B cell (primary cell): ENCODE measurements at regions not wholly inside any gene's neighbourhood (a gene's known extent, or its start where the extent isn't known, plus 50 kb on each side); places are given as distances from the start of the nearest gene placed in this dataset.

Experiments
- ATAC-seq: fragments of 200-7000 bp; cut with Tn5 transposase; one replicate; pipeline ENCODE4 v1.10.0; 2021; ENCODE audit warnings: low read depth, mild to moderate bottlenecking, moderate number of reproducible peaks, moderate library complexity
- CTCF ChIA-PET: fragments of 350-600 bp; sonication (Branson Sonifier 250); formaldehyde crosslinking; loops from one replicate; lab custom pipeline; 2021; ENCODE audit warnings: antibody characterized with exemption, inconsistent platforms; lab: Charles Lee
- POLR2A ChIA-PET: fragments of 350-600 bp; sonication (Branson Sonifier 250); formaldehyde crosslinking; loops from one replicate; lab custom pipeline; 2021; ENCODE audit warnings: antibody characterized with exemption; lab: Charles Lee
- DNase-seq: peaks from one replicate; pipeline ENCODE4 v3.0.0; 2013
- H2AFZ ChIP-seq: 2 replicates; pipeline ENCODE4 v1.6.1; 2012; ENCODE audit warnings: mild to moderate bottlenecking, low read depth, low read length; ENCODE audit not compliant: insufficient read depth, poor library complexity, severe bottlenecking
- H3K27ac ChIP-seq, 2 donors: 1 replicate in 1 of 2; 2 replicates in 1 of 2; pipeline ENCODE4 v1.5.1; 2012 to 2013; ENCODE audit warnings: low read length in 2 of 2, mild to moderate bottlenecking in 2 of 2, moderate library complexity in 1 of 2
- H3K27me3 ChIP-seq, 4 experiments: fragments of 200-600 bp in 1 of 4; sonication (generic) in 1 of 4; replicated peaks in 1 of 4; 1 replicate in 2 of 4; 2 replicates in 2 of 4; pipeline versions ENCODE4 v1.6.1 to v1.7.0; 2013 to 2016; ENCODE audit warnings: low read length in 3 of 4, mild to moderate bottlenecking in 2 of 4, mixed read lengths in 1 of 4, moderate library complexity in 1 of 4; ENCODE audit not compliant: insufficient read depth in 4 of 4, control insufficient read depth in 3 of 4; ENCODE audit errors: control extremely low read depth in 1 of 4
- H3K36me3 ChIP-seq, 2 experiments: replicated peaks in 1 of 2; 1 replicate in 1 of 2; 2 replicates in 1 of 2; pipeline versions ENCODE4 v1.6.1 to v1.7.1; 2013; ENCODE audit warnings: low read length in 1 of 2; ENCODE audit not compliant: insufficient read depth in 2 of 2, control insufficient read depth in 1 of 2; ENCODE audit errors: control extremely low read depth in 1 of 2, extremely low read depth in 1 of 2
- H3K4me1 ChIP-seq, 2 donors: fragments of 200-600 bp in 1 of 2; sonication (generic) in 1 of 2; 1 replicate in 1 of 2; 2 replicates in 1 of 2; pipeline versions ENCODE4 v1.5.1 to v1.6.1; 2013 to 2017; ENCODE audit warnings: low read length in 2 of 2; ENCODE audit not compliant: control insufficient read depth in 2 of 2, insufficient read depth in 2 of 2
- H3K4me2 ChIP-seq: replicated peaks from 2 replicates; pipeline ENCODE3; 2012; ENCODE audit warnings: mild to moderate bottlenecking, low read depth, low read length; ENCODE audit not compliant: poor library complexity, severe bottlenecking
- H3K4me3 ChIP-seq, 5 experiments: fragments of 200-600 bp in 1 of 5; sonication (generic) in 1 of 5; 1 replicate in 3 of 5; 2 replicates in 2 of 5; pipeline versions ENCODE4 v1.5.1 to v1.7.0; 2011 to 2016; ENCODE audit warnings: low read length in 4 of 5, mild to moderate bottlenecking in 4 of 5, low read depth in 2 of 5, control low read depth in 1 of 5, moderate library complexity in 1 of 5; ENCODE audit not compliant: insufficient read depth in 1 of 5; ENCODE audit errors: control extremely low read depth in 1 of 5, extremely low read depth in 1 of 5
- H3K79me2 ChIP-seq: fragments of 200-600 bp; sonication (generic); one replicate; pipeline ENCODE4 v1.6.0; 2016; ENCODE audit warnings: low read length; ENCODE audit not compliant: control insufficient read depth, insufficient read depth
- H3K9ac ChIP-seq: fragments of 200-600 bp; sonication (generic); 2 replicates; pipeline ENCODE4 v1.6.1; 2017; ENCODE audit warnings: mild to moderate bottlenecking, low read length, moderate library complexity
- H3K9me3 ChIP-seq, 3 donors: one replicate each; pipeline versions ENCODE4 v1.6.1 to v1.7.1; 2013; ENCODE audit warnings: low read length in 2 of 3; ENCODE audit not compliant: control insufficient read depth in 2 of 3, insufficient read depth in 1 of 3; ENCODE audit errors: control extremely low read depth in 1 of 3
- H4K20me1 ChIP-seq: 2 replicates; pipeline ENCODE4 v1.6.0; 2012; ENCODE audit warnings: mild to moderate bottlenecking, low read length; ENCODE audit not compliant: insufficient read depth, control insufficient read depth, poor library complexity, severe bottlenecking
- H3K27ac Mint-ChIP-seq: one replicate; pipeline ENCODE4 v1.8.0; 2021; ENCODE audit warnings: mixed read lengths
- H3K27me3 Mint-ChIP-seq: one replicate; pipeline ENCODE4 v1.8.0; 2021; ENCODE audit warnings: mixed read lengths
- H3K4me1 Mint-ChIP-seq: one replicate; pipeline ENCODE4 v1.8.0; 2021; ENCODE audit warnings: mixed read lengths
- H3K4me3 Mint-ChIP-seq: one replicate; pipeline ENCODE4 v1.8.0; 2021; ENCODE audit warnings: mixed read lengths
- H3K9me3 Mint-ChIP-seq: one replicate; pipeline ENCODE4 v1.8.0; 2022; ENCODE audit warnings: mixed read lengths; ENCODE audit not compliant: insufficient read depth
- EZH2 ChIP-seq: IDR thresholded peaks from 2 replicates; pipeline ENCODE4 v1.6.1; 2012; ENCODE audit warnings: borderline replicate concordance, low read depth, mild to moderate bottlenecking, moderate library complexity, low read length; ENCODE audit not compliant: insufficient read depth, poor library complexity, severe bottlenecking
- WGBS: methylation state at CpG from one replicate; pipeline ENCODE4 v1.1.5; 2013; ENCODE audit warnings: missing lambda C conversion rate; ENCODE audit not compliant: insufficient coverage; 5-methylcytosine and 5-hydroxymethylcytosine counted together
- intact Hi-C: fragments of 100-400 bp; cut with micrococcal nuclease; formaldehyde crosslinking; loops from one replicate; pipeline ENCODE4 v1.10.0; 2022
- TF ChIP-seq, protein P1 (sequence below): fragments of 200-600 bp; IDR thresholded peaks from one replicate; pipeline ENCODE4 v1.8.0; 2022; ENCODE audit warnings: antibody characterized with exemption, mild to moderate bottlenecking

DNA sequence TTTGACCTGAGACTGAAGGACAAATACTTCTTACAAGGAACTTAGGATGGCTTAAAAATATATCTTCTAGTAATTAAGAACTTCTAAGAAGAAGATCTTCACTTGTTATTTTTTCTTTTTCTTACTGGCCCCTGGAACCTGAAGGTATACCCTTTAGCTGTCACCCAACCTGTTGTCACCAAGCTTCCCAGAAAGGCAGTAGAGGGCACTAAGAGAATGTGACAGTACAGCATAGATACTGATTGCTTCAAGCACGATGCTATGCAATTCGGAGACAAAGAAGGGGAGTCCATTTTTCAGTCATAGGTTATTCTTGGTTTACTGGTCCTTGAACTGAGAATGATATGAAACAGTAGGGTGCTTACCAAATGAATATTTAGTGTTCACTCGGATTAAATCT, 208.3 kb upstream of the PCDH9 start:
- H3K4me2 ChIP-seq: no peak overlapping the region
- no peaks in the 10 kb centered on the region for H3K4me1 ChIP-seq
- H4K20me1 ChIP-seq: no peaks in the 10 kb centered on the region
- no peak overlapping the region for H2AFZ ChIP-seq
- 23% methylated on average over 2 of the region's 3 CpGs for WGBS
- H3K27ac ChIP-seq: no peak overlapping the region
- ATAC-seq (no peak), DNase-seq (no peak)
- H3K9ac ChIP-seq: no peak overlapping the region
- ChIA-PET CTCF (no interaction called here), POLR2A (no interaction called here)
- H3K36me3 ChIP-seq: no peaks in the 10 kb centered on the region
- no peak overlapping the region for H3K4me3 Mint-ChIP-seq
- no peaks in the 10 kb centered on the region for H3K9me3 Mint-ChIP-seq
- H3K79me2 ChIP-seq: no peaks in the 10 kb centered on the region
- no peaks in the 10 kb centered on the region for H3K4me1 Mint-ChIP-seq
- no peaks in the 10 kb centered on the region for H3K27me3 ChIP-seq
- no peak overlapping the region for H3K27ac Mint-ChIP-seq
- no peak overlapping the region for H3K4me3 ChIP-seq
- no peaks in the 10 kb centered on the region for H3K9me3 ChIP-seq
- no peaks in the 10 kb centered on the region for H3K27me3 Mint-ChIP-seq
- intact Hi-C loops: no loop called here
- no peak for TF ChIP-seq EZH2
- TF ChIP-seq, protein P1, sequence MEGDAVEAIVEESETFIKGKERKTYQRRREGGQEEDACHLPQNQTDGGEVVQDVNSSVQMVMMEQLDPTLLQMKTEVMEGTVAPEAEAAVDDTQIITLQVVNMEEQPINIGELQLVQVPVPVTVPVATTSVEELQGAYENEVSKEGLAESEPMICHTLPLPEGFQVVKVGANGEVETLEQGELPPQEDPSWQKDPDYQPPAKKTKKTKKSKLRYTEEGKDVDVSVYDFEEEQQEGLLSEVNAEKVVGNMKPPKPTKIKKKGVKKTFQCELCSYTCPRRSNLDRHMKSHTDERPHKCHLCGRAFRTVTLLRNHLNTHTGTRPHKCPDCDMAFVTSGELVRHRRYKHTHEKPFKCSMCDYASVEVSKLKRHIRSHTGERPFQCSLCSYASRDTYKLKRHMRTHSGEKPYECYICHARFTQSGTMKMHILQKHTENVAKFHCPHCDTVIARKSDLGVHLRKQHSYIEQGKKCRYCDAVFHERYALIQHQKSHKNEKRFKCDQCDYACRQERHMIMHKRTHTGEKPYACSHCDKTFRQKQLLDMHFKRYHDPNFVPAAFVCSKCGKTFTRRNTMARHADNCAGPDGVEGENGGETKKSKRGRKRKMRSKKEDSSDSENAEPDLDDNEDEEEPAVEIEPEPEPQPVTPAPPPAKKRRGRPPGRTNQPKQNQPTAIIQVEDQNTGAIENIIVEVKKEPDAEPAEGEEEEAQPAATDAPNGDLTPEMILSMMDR: no peak

DNA sequence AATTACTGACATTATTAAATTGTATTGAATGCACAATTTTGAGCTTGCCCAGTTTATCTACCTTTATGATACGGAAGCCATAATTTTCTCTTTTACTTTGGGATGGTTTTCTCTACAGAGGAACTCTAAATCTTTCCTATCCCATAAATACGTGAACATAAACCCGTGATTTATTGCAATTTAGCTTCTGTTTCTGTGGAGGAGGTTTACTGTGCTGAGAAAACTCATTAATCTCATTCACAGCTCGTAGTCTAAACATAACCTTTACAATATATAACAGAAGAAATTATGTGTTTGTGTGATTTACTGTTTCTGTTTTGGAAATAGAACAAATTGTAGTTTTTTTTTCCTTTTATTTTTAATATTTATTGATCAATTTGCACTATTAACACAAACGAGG, 207.1 kb upstream of the PCDH9 start:
- ChIA-PET POLR2A (no interaction called here), CTCF (no interaction called here)
- Mint-ChIP-seq H3K4me1 (no peaks in the 10 kb centered on the region), H3K4me3 (no peak overlapping the region), H3K27ac (no peak overlapping the region), H3K27me3 (no peaks in the 10 kb centered on the region), H3K9me3 (no peaks in the 10 kb centered on the region)
- Histone ChIP-seq H2AFZ (no peak overlapping the region), H4K20me1 (no peaks in the 10 kb centered on the region), H3K4me1 (no peaks in the 10 kb centered on the region), H3K9ac (no peak overlapping the region), H3K4me2 (no peak overlapping the region), H3K79me2 (no peaks in the 10 kb centered on the region), H3K27me3 (no peaks in the 10 kb centered on the region), H3K27ac (no peak overlapping the region), H3K4me3 (no peak overlapping the region), H3K9me3 (no peaks in the 10 kb centered on the region), H3K36me3 (no peaks in the 10 kb centered on the region)
- DNase-seq: no peak
- no peak for ATAC-seq
- TF ChIP-seq, protein P1: no peak
- no peak for TF ChIP-seq EZH2
- no CpG with 5 or more reads among the region's 5 CpGs for WGBS
- intact Hi-C loops: no loop called here
